H9 (cell line): ENCODE measurements at regions not wholly inside any gene's neighbourhood (a gene's known extent, or its start where the extent isn't known, plus 50 kb on each side); places are given as distances from the start of the nearest gene placed in this dataset.

ENCODE experiments used
- DNase-seq: peaks from one replicate; pipeline ENCODE4 v3.0.0-alpha.2; 2017
- H2AFZ ChIP-seq: one replicate; pipeline ENCODE4 v1.6.1; 2013; ENCODE audit warnings: mild to moderate bottlenecking, low read length, control low read depth, moderate library complexity
- H2AK5ac ChIP-seq: 2 replicates; pipeline ENCODE4 v1.6.1; 2013; ENCODE audit warnings: low read length, control low read depth, mixed read lengths; ENCODE audit not compliant: insufficient read length
- H2BK120ac ChIP-seq: one replicate; pipeline ENCODE4 v1.6.1; 2013; ENCODE audit warnings: low read depth, mild to moderate bottlenecking, low read length, control low read depth, inconsistent platforms; ENCODE audit not compliant: poor library complexity, severe bottlenecking
- H2BK12ac ChIP-seq: 2 replicates; pipeline ENCODE4 v1.6.1; 2013; ENCODE audit warnings: low read length, control low read depth, mixed read lengths, low read depth; ENCODE audit not compliant: insufficient read length
- H2BK15ac ChIP-seq: 2 replicates; pipeline ENCODE4 v1.6.1; 2013; ENCODE audit warnings: low read depth, low read length, control low read depth
- H2BK20ac ChIP-seq: one replicate; pipeline ENCODE4 v1.6.1; 2013; ENCODE audit warnings: low read depth, mild to moderate bottlenecking, low read length, control low read depth, inconsistent platforms; ENCODE audit not compliant: poor library complexity, severe bottlenecking
- H2BK5ac ChIP-seq: 2 replicates; pipeline ENCODE4 v1.6.1; 2013; ENCODE audit warnings: low read length, control low read depth, mixed read lengths; ENCODE audit not compliant: insufficient read length
- H3K14ac ChIP-seq: 2 replicates; pipeline ENCODE4 v1.6.1; 2013; ENCODE audit warnings: low read length, control low read depth; ENCODE audit not compliant: insufficient read depth
- H3K18ac ChIP-seq: 2 replicates; pipeline ENCODE4 v1.6.1; 2013; ENCODE audit warnings: low read depth, mild to moderate bottlenecking, mixed read lengths, low read length, control low read depth; ENCODE audit not compliant: insufficient read length
- H3K23ac ChIP-seq: 2 replicates; pipeline ENCODE4 v1.6.1; 2013; ENCODE audit warnings: low read length, control low read depth, mixed read lengths, low read depth; ENCODE audit not compliant: insufficient read length
- H3K23me2 ChIP-seq: 2 replicates; pipeline ENCODE4 v1.6.1; 2013; ENCODE audit warnings: low read depth, mild to moderate bottlenecking, mixed read lengths, low read length, control low read depth; ENCODE audit not compliant: insufficient read length, poor library complexity, severe bottlenecking
- H3K27ac ChIP-seq: 2 replicates; pipeline ENCODE4 v1.5.1; 2013; ENCODE audit warnings: low read length, control low read depth, mixed read lengths, low read depth; ENCODE audit not compliant: insufficient read length
- H3K27me3 ChIP-seq: 2 replicates; pipeline ENCODE4 v1.6.1; 2013; ENCODE audit warnings: low read length, control low read depth, inconsistent platforms; ENCODE audit not compliant: insufficient read depth
- H3K4ac ChIP-seq: 2 replicates; pipeline ENCODE4 v1.6.1; 2013; ENCODE audit warnings: low read depth, mild to moderate bottlenecking, control low read depth, inconsistent platforms, low read length, moderate library complexity
- H3K4me1 ChIP-seq: 2 replicates; pipeline ENCODE4 v1.6.1; 2013; ENCODE audit warnings: low read length, control low read depth, inconsistent platforms; ENCODE audit not compliant: insufficient read depth
- H3K4me2 ChIP-seq: 2 replicates; pipeline ENCODE4 v1.6.1; 2013; ENCODE audit warnings: low read length, control low read depth, mixed read lengths; ENCODE audit not compliant: insufficient read length, insufficient read depth
- H3K56ac ChIP-seq: 2 replicates; pipeline ENCODE4 v1.6.1; 2013; ENCODE audit warnings: low read depth, mild to moderate bottlenecking, mixed read lengths, low read length, control low read depth; ENCODE audit not compliant: insufficient read length
- H3K79me1 ChIP-seq: 2 replicates; pipeline ENCODE4 v1.6.1; 2013; ENCODE audit warnings: low read depth, mild to moderate bottlenecking, moderate library complexity, low read length, control low read depth, inconsistent platforms; ENCODE audit not compliant: insufficient read depth, poor library complexity, severe bottlenecking
- H3K79me2 ChIP-seq: 2 replicates; pipeline ENCODE4 v1.6.1; 2013; ENCODE audit warnings: low read length, control low read depth, inconsistent platforms; ENCODE audit not compliant: insufficient read depth
- H3K9ac ChIP-seq: 2 replicates; pipeline ENCODE4 v1.6.1; 2013; ENCODE audit warnings: low read length, control low read depth, mixed read lengths; ENCODE audit not compliant: insufficient read length; ENCODE audit errors: extremely low read depth
- H3K9me3 ChIP-seq: one replicate; pipeline ENCODE4 v1.6.1; 2013; ENCODE audit warnings: low read depth, low read length, inconsistent platforms; ENCODE audit not compliant: control insufficient read depth
- H3T11ph ChIP-seq: one replicate; pipeline ENCODE4 v1.6.1; 2013; ENCODE audit warnings: mild to moderate bottlenecking, low read length, control low read depth, inconsistent platforms
- H4K20me1 ChIP-seq: one replicate; pipeline ENCODE4 v1.6.1; 2013; ENCODE audit not compliant: control insufficient read depth, insufficient read length, insufficient read depth
- H4K5ac ChIP-seq: 2 replicates; pipeline ENCODE4 v1.6.1; 2013; ENCODE audit warnings: low read depth, mild to moderate bottlenecking, mixed read lengths, low read length, control low read depth; ENCODE audit not compliant: insufficient read length
- H4K8ac ChIP-seq: replicated peaks from 2 replicates; pipeline ENCODE4 v1.6.1; 2013; ENCODE audit warnings: low read length, control low read depth, mixed read lengths, low read depth; ENCODE audit not compliant: insufficient read length
- H4K91ac ChIP-seq: 2 replicates; pipeline ENCODE4 v1.6.1; 2013; ENCODE audit warnings: low read depth, mild to moderate bottlenecking, moderate library complexity, mixed read lengths, low read length, control low read depth; ENCODE audit not compliant: insufficient read length
- H3K27ac Mint-ChIP-seq, 3 experiments: 2 replicates in 2 of 3; 3 replicates in 1 of 3; pipeline ENCODE4 v1.8.0; 2020 to 2021; ENCODE audit warnings: mixed read lengths in 3 of 3, mild to moderate bottlenecking in 1 of 3, moderate library complexity in 1 of 3
- H3K27me3 Mint-ChIP-seq: 2 replicates; pipeline ENCODE4 v1.8.0; 2021; ENCODE audit warnings: low read depth, mild to moderate bottlenecking, moderate library complexity, mixed read lengths
- H3K36me3 Mint-ChIP-seq, 3 experiments: 2 replicates in 2 of 3; 3 replicates in 1 of 3; pipeline ENCODE4 v1.8.0; 2020 to 2021; ENCODE audit warnings: low read depth in 3 of 3, mixed read lengths in 3 of 3; ENCODE audit not compliant: insufficient read depth in 1 of 3
- H3K4me1 Mint-ChIP-seq, 2 experiments: 2 replicates each; pipeline ENCODE4 v1.8.0; 2020; ENCODE audit warnings: mixed read lengths in 2 of 2
- H3K4me3 Mint-ChIP-seq, 2 experiments: 2 replicates in 1 of 2; 3 replicates in 1 of 2; pipeline ENCODE4 v1.8.0; 2020 to 2021; ENCODE audit warnings: mild to moderate bottlenecking in 2 of 2, mixed read lengths in 2 of 2, moderate library complexity in 1 of 2
- H3K9me3 Mint-ChIP-seq, 2 experiments: 2 replicates in 1 of 2; 3 replicates in 1 of 2; pipeline ENCODE4 v1.8.0; 2020; ENCODE audit warnings: mild to moderate bottlenecking in 2 of 2, mixed read lengths in 2 of 2, moderate library complexity in 1 of 2
- WGBS: extraction: QIAGEN DNeasy Blood & Tissue Kit; methylation state at CpG from one replicate; pipeline ENCODE4 v1.1.7; 2013; ENCODE audit warnings: missing lambda C conversion rate, low lambda C conversion rate, mixed read lengths; ENCODE audit not compliant: insufficient read length; ENCODE audit errors: extremely low coverage; 5-methylcytosine and 5-hydroxymethylcytosine counted together
- TF ChIP-seq, protein P1 (sequence below): fragments of 200-600 bp; sonication (generic); conservative IDR thresholded peaks from 3 replicates; pipeline ENCODE4 v1.8.0; 2021; ENCODE audit warnings: antibody characterized with exemption, mild to moderate bottlenecking

- WGBS, result no CpG with 5 or more reads among the region's 9 CpGs
- no peak overlapping the region for H2BK120ac ChIP-seq
- H3K27me3 Mint-ChIP-seq, result peaks cover 53% of the 10 kb centered on the region
These were observed 98.8 kb downstream of the YTHDF1 start for GRCh38 chr20:63117151-63117550.

More at GRCh38 chr20:63117151-63117550, 98.8 kb downstream of the YTHDF1 start:
- H2BK15ac ChIP-seq, result no peak overlapping the region
- Mint-ChIP-seq H3K36me3 (no peaks in the 10 kb centered on the region), H3K9me3 (no peaks in the 10 kb centered on the region), H3K4me3 (no peak overlapping the region), H3K4me1 (peaks cover 2 to 3% of the 10 kb centered on the region in 2 experiments; a peak in 2 of 4 replicates), H3K27ac (no peak overlapping the region)
- no peaks in the 10 kb centered on the region for H3K9me3 ChIP-seq
- no peaks in the 10 kb centered on the region for H3K79me2 ChIP-seq
- H2AFZ ChIP-seq, result no peak overlapping the region
- H2BK12ac ChIP-seq, result no peak overlapping the region
- H3K56ac ChIP-seq, result no peak overlapping the region
- H3T11ph ChIP-seq, result no peak overlapping the region
- H3K9ac ChIP-seq, result no peak overlapping the region
- H3K23me2 ChIP-seq, result no peaks in the 10 kb centered on the region
- H3K23ac ChIP-seq, result peak overlapping the region; percentile 63
- H3K27ac ChIP-seq, result no peak overlapping the region
- no peak overlapping the region; the same call in 1 of the 2 replicates for H3K14ac ChIP-seq
- no peaks in the 10 kb centered on the region for H3K4me1 ChIP-seq
- H4K20me1 ChIP-seq, result no peaks in the 10 kb centered on the region
- H3K4ac ChIP-seq, result no peak overlapping the region
- no peak overlapping the region for H2AK5ac ChIP-seq
- no peak for DNase-seq
- H4K8ac ChIP-seq, result no peak overlapping the region
- H3K4me2 ChIP-seq, result no peak overlapping the region
- H3K18ac ChIP-seq, result no peak overlapping the region
- H3K27me3 ChIP-seq, result no peaks in the 10 kb centered on the region; the same call in 1 of the 2 replicates
- TF ChIP-seq, protein P1, sequence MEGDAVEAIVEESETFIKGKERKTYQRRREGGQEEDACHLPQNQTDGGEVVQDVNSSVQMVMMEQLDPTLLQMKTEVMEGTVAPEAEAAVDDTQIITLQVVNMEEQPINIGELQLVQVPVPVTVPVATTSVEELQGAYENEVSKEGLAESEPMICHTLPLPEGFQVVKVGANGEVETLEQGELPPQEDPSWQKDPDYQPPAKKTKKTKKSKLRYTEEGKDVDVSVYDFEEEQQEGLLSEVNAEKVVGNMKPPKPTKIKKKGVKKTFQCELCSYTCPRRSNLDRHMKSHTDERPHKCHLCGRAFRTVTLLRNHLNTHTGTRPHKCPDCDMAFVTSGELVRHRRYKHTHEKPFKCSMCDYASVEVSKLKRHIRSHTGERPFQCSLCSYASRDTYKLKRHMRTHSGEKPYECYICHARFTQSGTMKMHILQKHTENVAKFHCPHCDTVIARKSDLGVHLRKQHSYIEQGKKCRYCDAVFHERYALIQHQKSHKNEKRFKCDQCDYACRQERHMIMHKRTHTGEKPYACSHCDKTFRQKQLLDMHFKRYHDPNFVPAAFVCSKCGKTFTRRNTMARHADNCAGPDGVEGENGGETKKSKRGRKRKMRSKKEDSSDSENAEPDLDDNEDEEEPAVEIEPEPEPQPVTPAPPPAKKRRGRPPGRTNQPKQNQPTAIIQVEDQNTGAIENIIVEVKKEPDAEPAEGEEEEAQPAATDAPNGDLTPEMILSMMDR, result no peak
- H3K79me1 ChIP-seq, result no peaks in the 10 kb centered on the region
- H2BK20ac ChIP-seq, result no peak overlapping the region
- H4K5ac ChIP-seq, result no peak overlapping the region
- no peak overlapping the region for H4K91ac ChIP-seq
- no peak overlapping the region for H2BK5ac ChIP-seq
